Epithelial cell of proximal tubule (primary cell): ENCODE measurements at regions not wholly inside any gene's neighbourhood (a gene's known extent, or its start where the extent isn't known, plus 50 kb on each side); places are given as distances from the start of the nearest gene placed in this dataset.
"Not testable (repeated sequence)": the region's sequence is repeated elsewhere in the genome, so short reads cannot be mapped to it uniquely, and the experiment has no call there.

Experiments
- DNase-seq: peaks from one replicate; pipeline ENCODE4 v3.0.0-alpha.2; 2011; ENCODE audit warnings: low read depth
- H3K4me3 ChIP-seq: 2 replicates; pipeline ENCODE4 v1.5.1; 2011; ENCODE audit warnings: low read depth, mild to moderate bottlenecking, low read length
- CTCF ChIP-seq: conservative IDR thresholded peaks from 2 replicates; pipeline ENCODE4 v1.5.1; 2012; ENCODE audit warnings: low read depth, mild to moderate bottlenecking, low read length

GRCh38 chr4:79827283-79827682, 245.7 kb downstream of the ANTXR2 start:
- TF ChIP-seq CTCF = no peak
- no peak overlapping the region for H3K4me3 ChIP-seq
- no peak for DNase-seq

- TF ChIP-seq CTCF = no peak
- no peak overlapping the region for H3K4me3 ChIP-seq
- DNase-seq = no peak
Observed at GRCh38 chr4:79823148-79823763, 249.8 kb downstream of the ANTXR2 start.

- no peak overlapping the region for H3K4me3 ChIP-seq
- no peak for TF ChIP-seq CTCF
- DNase-seq = no peak
Observed at GRCh38 chr4:79820427-79820826, 252.6 kb downstream of the ANTXR2 start.

- DNase-seq, H3K4me3 ChIP-seq: not testable (repeated sequence)
Observed at GRCh38 chr4:79807933-79808332, 265.1 kb downstream of the ANTXR2 start.

GRCh38 chr4:79798047-79798446, 275.0 kb downstream of the ANTXR2 start:
- TF ChIP-seq CTCF = no peak
- no peak overlapping the region for H3K4me3 ChIP-seq
- no peak for DNase-seq

GRCh38 chr4:79796948-79797347, 276.1 kb downstream of the ANTXR2 start:
- no peak overlapping the region for H3K4me3 ChIP-seq
- no peak for TF ChIP-seq CTCF
- DNase-seq = no peak

- no peak for DNase-seq
- no peak overlapping the region for H3K4me3 ChIP-seq
- TF ChIP-seq CTCF = no peak
Observed at GRCh38 chr4:79788884-79789283, 284.1 kb downstream of the ANTXR2 start.
